GM12875 (cell line): ENCODE measurements at regions not wholly inside any gene's neighbourhood (a gene's known extent, or its start where the extent isn't known, plus 50 kb on each side); places are given as distances from the start of the nearest gene placed in this dataset.

Experiments
- H3K4me3 ChIP-seq: one replicate; pipeline ENCODE4 v1.5.1; 2011; ENCODE audit warnings: low read depth, low read length, control low read depth
- CTCF ChIP-seq: IDR thresholded peaks from 2 replicates; pipeline ENCODE4 v1.5.1; 2011; ENCODE audit warnings: low read depth, mild to moderate bottlenecking, control low read depth, inconsistent platforms, low read length, moderate library complexity, borderline replicate concordance; ENCODE audit not compliant: insufficient read depth

- H3K4me3 ChIP-seq = no peak overlapping the region
- no peak for TF ChIP-seq CTCF
Observed at GRCh38 chr2:145095641-145096435, 575.9 kb upstream of the ZEB2 start.

- H3K4me3 ChIP-seq = no peak overlapping the region
- TF ChIP-seq CTCF = no peak
Observed at GRCh38 chr2:145094370-145094769, 574.5 kb upstream of the ZEB2 start.

- no peak for TF ChIP-seq CTCF
- no peak overlapping the region for H3K4me3 ChIP-seq
Observed at GRCh38 chr2:145091967-145092366, 572.0 kb upstream of the ZEB2 start.

DNA sequence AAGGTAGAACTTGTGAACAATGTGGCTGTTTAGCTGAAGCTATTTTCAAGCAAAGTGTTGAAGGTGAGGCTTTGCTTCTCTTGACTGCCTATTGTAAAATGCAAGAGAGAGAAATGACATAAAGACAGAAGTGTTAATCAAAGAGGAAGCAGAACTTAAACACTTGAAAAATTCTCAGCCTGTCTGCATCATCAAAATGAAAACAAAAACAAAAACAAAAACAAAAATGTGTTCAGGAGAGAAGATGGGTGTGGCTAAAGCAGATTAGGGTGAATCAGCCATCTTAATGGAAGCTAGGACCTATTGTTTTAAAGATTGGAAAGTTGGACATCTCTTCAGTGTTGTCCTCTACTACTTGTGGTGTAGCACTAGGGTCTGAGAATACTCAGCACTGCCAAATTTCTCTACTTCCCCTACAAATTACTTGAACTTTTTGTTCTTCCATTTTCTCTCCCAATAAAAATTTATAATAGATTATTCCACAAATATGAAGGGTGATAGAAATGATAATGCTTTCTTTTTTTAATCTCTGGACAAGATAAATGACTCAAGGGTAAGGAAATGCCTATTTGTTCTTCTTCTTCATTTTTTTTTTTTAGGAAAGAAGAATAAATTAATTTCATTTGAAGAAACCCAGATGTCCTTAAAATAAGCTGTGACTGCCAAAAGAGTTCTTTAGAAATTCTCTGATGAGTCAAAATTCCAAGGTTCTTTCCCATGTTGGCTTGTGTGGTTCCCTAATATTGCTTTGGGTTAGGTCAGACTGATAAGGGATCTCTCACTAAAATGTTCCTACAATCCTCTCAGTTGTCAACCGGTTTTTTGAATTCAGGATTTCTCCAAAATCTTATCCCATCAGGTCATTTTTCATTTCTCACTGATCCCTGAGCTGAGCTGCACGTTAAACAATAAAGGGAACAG, 571.2 kb upstream of the ZEB2 start:
- H3K4me3 ChIP-seq = no peak overlapping the region
- no peak for TF ChIP-seq CTCF

DNA sequence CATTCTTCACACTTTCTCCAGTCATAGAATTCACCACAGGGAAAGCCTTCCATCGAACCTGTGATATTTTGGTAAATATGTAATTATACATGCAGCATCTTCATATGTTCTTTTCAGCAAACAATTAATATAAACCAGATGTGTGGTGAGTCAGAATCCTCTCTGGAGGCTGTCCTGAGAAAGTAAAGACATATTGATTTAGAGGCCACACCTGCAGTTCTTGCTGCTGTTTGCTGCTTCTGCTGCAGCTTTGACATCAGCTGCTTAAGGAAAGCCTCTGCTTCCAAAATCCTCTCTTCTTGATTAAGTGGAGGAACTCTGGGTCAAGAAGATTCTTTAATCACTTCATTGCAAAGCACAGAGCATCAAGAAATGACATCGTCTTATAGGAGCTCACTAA, 568.8 kb upstream of the ZEB2 start:
- no peak overlapping the region for H3K4me3 ChIP-seq
- no peak for TF ChIP-seq CTCF

- H3K4me3 ChIP-seq = no peak overlapping the region
- TF ChIP-seq CTCF = no peak
Observed at GRCh38 chr2:145086910-145087309, 567.0 kb upstream of the ZEB2 start.
